K562 (cell line): ENCODE measurements at regions not wholly inside any gene's neighbourhood (a gene's known extent, or its start where the extent isn't known, plus 50 kb on each side); places are given as distances from the start of the nearest gene placed in this dataset.

Source experiments
- ATAC-seq: fragments of 200-7000 bp; cut with Tn5 transposase; 3 replicates; pipeline ENCODE4 v1.9.1; 2020; ENCODE audit warnings: moderate library complexity
- BruUV-seq: library from RNA; stranded (reverse); fragments of 400-500 nt; replicated peaks from 2 replicates; lab custom pipeline; 2021; lab: Mats Ljungman, UMichigan
- CTCF ChIA-PET: fragments of 300-600 bp; formaldehyde crosslinking; extraction: SDS; loops from one replicate; lab custom pipeline; 2021; ENCODE audit warnings: low intra/inter-chr PET ratio; lab: Yijun Ruan, JAX
- POLR2A ChIA-PET: fragments of 300-600, 350-650 bp; sonication (Branson Sonifier 250); formaldehyde crosslinking; extraction: SDS; loops from one replicate; lab custom pipeline; 2021; ENCODE audit warnings: antibody characterized with exemption, inconsistent platforms; lab: Yijun Ruan, JAX
- DNase-seq, 4 experiments: peaks; one replicate each; pipeline versions ENCODE4 v3.0.0 to v3.0.0-alpha.2; 2011 to 2018; ENCODE audit warnings: low spot score in 3 of 4, mixed read lengths in 3 of 4; ENCODE audit errors: extremely low read depth in 1 of 4
- FAIRE-seq: peaks from 2 replicates; lab custom pipeline; 2011; peaks lifted over from hg19 to GRCh38; lab: Jason Lieb, UNC
- H2AFZ ChIP-seq: 2 replicates; pipeline ENCODE4 v1.6.0; 2011; ENCODE audit warnings: low read depth, low read length, control low read depth, inconsistent platforms
- H3K27ac ChIP-seq: fragments of 200-600 bp; 3 replicates; pipeline ENCODE4 v1.8.0; 2011; ENCODE audit warnings: low read depth, mild to moderate bottlenecking, control low read depth, inconsistent platforms, low read length, moderate library complexity, mixed read lengths; ENCODE audit errors: extremely low read depth
- H3K27me3 ChIP-seq, 2 experiments: fragments of 300-600 bp in 1 of 2; 2 replicates in 1 of 2; 3 replicates in 1 of 2; pipeline versions ENCODE4 v1.6.0 to v1.8.0; 2011; ENCODE audit warnings: inconsistent platforms in 2 of 2, low read length in 2 of 2, mild to moderate bottlenecking in 1 of 2, mixed read lengths in 1 of 2, moderate library complexity in 1 of 2; ENCODE audit not compliant: control insufficient read depth in 2 of 2, insufficient read depth in 2 of 2
- H3K36me3 ChIP-seq: fragments of 300-600 bp; 3 replicates; pipeline ENCODE4 v1.8.0; 2011; ENCODE audit warnings: mild to moderate bottlenecking, low read length, inconsistent platforms; ENCODE audit not compliant: control insufficient read depth, insufficient read depth
- H3K4me1 ChIP-seq, 2 experiments: fragments of 200-600 bp in 1 of 2; replicated peaks in 1 of 2; 2 replicates in 1 of 2; 3 replicates in 1 of 2; pipeline versions ENCODE4 v1.5.1 to v1.8.0; 2011; ENCODE audit warnings: inconsistent platforms in 2 of 2, low read length in 2 of 2, mild to moderate bottlenecking in 1 of 2, mixed read lengths in 1 of 2, moderate library complexity in 1 of 2; ENCODE audit not compliant: control insufficient read depth in 2 of 2, insufficient read depth in 2 of 2
- H3K4me2 ChIP-seq: 2 replicates; pipeline ENCODE4 v1.6.1; 2011; ENCODE audit warnings: low read length, control low read depth, inconsistent platforms, mixed read lengths; ENCODE audit not compliant: insufficient read depth
- H3K4me3 ChIP-seq: fragments of 200-600 bp; sonication (generic), shearing (Covaris generic); 2 replicates; pipeline ENCODE4 v1.5.1; 2016; ENCODE audit warnings: control low read depth, inconsistent platforms
- H3K79me2 ChIP-seq: fragments of 200-600 bp; 3 replicates; pipeline ENCODE4 v1.8.0; 2011; ENCODE audit warnings: low read length, inconsistent platforms; ENCODE audit not compliant: control insufficient read depth, insufficient read depth
- H3K9ac ChIP-seq, 2 experiments: 2 replicates each; pipeline versions ENCODE4 v1.6.0 to v1.6.1; 2011; ENCODE audit warnings: low read depth in 2 of 2, low read length in 2 of 2, control low read depth in 1 of 2, inconsistent platforms in 1 of 2, mild to moderate bottlenecking in 1 of 2, mixed read lengths in 1 of 2; ENCODE audit not compliant: insufficient read depth in 1 of 2
- H3K9me1 ChIP-seq: one replicate; pipeline ENCODE4 v1.6.0; 2011; ENCODE audit warnings: inconsistent platforms, mild to moderate bottlenecking, low read length, moderate library complexity; ENCODE audit not compliant: control insufficient read depth, insufficient read depth
- H3K9me3 ChIP-seq: replicated peaks from 2 replicates; pipeline ENCODE4 v1.5.1; 2011; ENCODE audit warnings: low read depth, low read length, inconsistent platforms; ENCODE audit not compliant: control insufficient read depth, insufficient read depth
- H4K20me1 ChIP-seq: replicated peaks from 2 replicates; pipeline ENCODE4 v1.6.1; 2011; ENCODE audit warnings: low read length, inconsistent platforms, mixed read lengths; ENCODE audit not compliant: control insufficient read depth, insufficient read depth
- BCOR ChIP-seq: fragments of 450-650 bp; IDR thresholded peaks from 2 replicates; pipeline ENCODE4 v1.6.1; 2016
- DDX20 ChIP-seq: fragments of 450-650 bp; IDR thresholded peaks from 2 replicates; pipeline ENCODE4 v1.6.1; 2016; ENCODE audit warnings: missing genetic modification characterization, low read depth, mild to moderate bottlenecking, missing compliant biosample characterization, moderate library complexity
- ESRRB ChIP-seq: fragments of 250-450 bp; sonication (Bioruptor Pico); IDR thresholded peaks from 2 replicates; pipeline ENCODE4 v1.5.0; 2020; ENCODE audit warnings: mild to moderate bottlenecking, moderate library complexity, borderline replicate concordance
- FOXK1 ChIP-seq: sonication (generic); formaldehyde crosslinking; IDR thresholded peaks from 2 replicates; pipeline ENCODE4 v1.8.0; 2022; ENCODE audit warnings: missing genetic modification reagents, mild to moderate bottlenecking, borderline replicate concordance
- HLTF ChIP-seq: fragments of 450-650 bp; IDR thresholded peaks from 2 replicates; pipeline ENCODE4 v1.6.1; 2016
- MCM2 ChIP-seq: fragments of 450-650 bp; IDR thresholded peaks from 2 replicates; pipeline ENCODE4 v1.6.1; 2017; ENCODE audit warnings: low read depth, mild to moderate bottlenecking
- RBM22 ChIP-seq: fragments of 200-400 bp; formaldehyde crosslinking; IDR thresholded peaks from 2 replicates; pipeline ENCODE4 v1.6.1; 2018; ENCODE audit warnings: low read length, low read depth; ENCODE audit not compliant: poor library complexity, severe bottlenecking
- TCF7L2 ChIP-seq: fragments of 150-350 bp; IDR thresholded peaks from 2 replicates; pipeline ENCODE4 v1.6.1; 2016; ENCODE audit warnings: low read depth, mild to moderate bottlenecking, low read length, moderate library complexity
- ZNF75A ChIP-seq: fragments of 450-650 bp; formaldehyde crosslinking; IDR thresholded peaks from 2 replicates; pipeline ENCODE4 v1.4.0; 2020; ENCODE audit warnings: mild to moderate bottlenecking
- WGBS: fragments of 100-300 bp; shearing (Covaris generic); methylation state at CpG from one replicate; pipeline ENCODE4 v1.1.6; 2016; ENCODE audit warnings: low coverage, mixed read lengths; ENCODE audit not compliant: insufficient coverage; ENCODE audit errors: missing lambda C conversion rate; 5-methylcytosine and 5-hydroxymethylcytosine counted together
- in situ Hi-C: fragments of 300-500 bp; cut with MboI; formaldehyde crosslinking; loops from 4 replicates; pipeline ENCODE4 v1.15.0; 2018; ENCODE audit warnings: inconsistent platforms, mixed read lengths
- intact Hi-C: fragments of 100-400 bp; cut with micrococcal nuclease; formaldehyde crosslinking; loops from 2 replicates; pipeline ENCODE4 v1.14.2; 2022
- TF ChIP-seq, protein P1 (sequence below): IDR thresholded peaks from 3 replicates; pipeline ENCODE4 v1.6.1; 2011; ENCODE audit warnings: borderline replicate concordance, mild to moderate bottlenecking; ENCODE audit not compliant: insufficient read length, insufficient read depth
- TF ChIP-seq, protein P2 (sequence below), 2 experiments: IDR thresholded peaks in 1 of 2; conservative IDR thresholded peaks in 1 of 2; 2 replicates each; pipeline ENCODE4 v1.6.1; 2016; ENCODE audit warnings: low read depth in 2 of 2, mild to moderate bottlenecking in 1 of 2, missing compliant biosample characterization in 1 of 2, missing genetic modification characterization in 1 of 2, moderate library complexity in 1 of 2
- TF ChIP-seq, protein P3 (sequence below): fragments of 450-650 bp; formaldehyde crosslinking; IDR thresholded peaks from 2 replicates; pipeline ENCODE4 v1.4.0; 2020; ENCODE audit warnings: mild to moderate bottlenecking, moderate library complexity
- TF ChIP-seq, protein P4 (sequence below), 3 experiments: fragments of 200-800 bp in 1 of 3; fragments of 250-450 bp in 1 of 3; fragments of 450-650 bp in 1 of 3; sonication (Bioruptor Pico) in 1 of 3; sonication (Bioruptor generic) in 1 of 3; formaldehyde crosslinking in 1 of 3; IDR thresholded peaks; 2 replicates each; pipeline versions ENCODE4 v1.6.1 to v1.8.0; 2016 to 2022; ENCODE audit warnings: mild to moderate bottlenecking in 2 of 3, missing genetic modification characterization in 2 of 3, missing compliant biosample characterization in 1 of 3, moderate library complexity in 1 of 3

DNA sequence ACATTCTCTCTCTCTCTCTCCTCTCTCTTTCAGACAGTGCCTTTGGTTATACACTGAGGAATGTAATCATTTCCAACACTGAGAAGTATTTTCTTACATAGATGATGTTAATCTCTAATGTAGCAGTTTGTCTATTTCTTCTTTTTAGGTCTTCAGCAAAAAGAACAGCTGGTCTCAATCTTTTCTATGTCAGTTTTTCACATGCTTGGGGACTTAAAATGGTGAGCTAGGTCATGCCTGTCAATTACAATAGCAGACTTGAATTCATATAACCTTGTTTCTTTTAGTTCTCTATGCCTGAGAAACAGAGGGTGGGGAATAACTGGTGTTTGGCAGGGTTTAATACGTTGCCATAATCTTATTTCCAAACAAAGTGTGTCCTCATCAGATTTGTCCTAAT is 786.2 kb downstream of the SQOR start:
- no peaks in the 10 kb centered on the region for H3K27me3 ChIP-seq
- no peak overlapping the region for H3K27ac ChIP-seq
- no peak overlapping the region for H3K9ac ChIP-seq
- 0% methylated on average over 1 of the region's 1 CpG for WGBS
- DNase-seq = no peak
- H3K4me2 ChIP-seq = no peak overlapping the region
- H2AFZ ChIP-seq = no peak overlapping the region
- H3K36me3 ChIP-seq = no peaks in the 10 kb centered on the region
- TF ChIP-seq, protein P1, sequence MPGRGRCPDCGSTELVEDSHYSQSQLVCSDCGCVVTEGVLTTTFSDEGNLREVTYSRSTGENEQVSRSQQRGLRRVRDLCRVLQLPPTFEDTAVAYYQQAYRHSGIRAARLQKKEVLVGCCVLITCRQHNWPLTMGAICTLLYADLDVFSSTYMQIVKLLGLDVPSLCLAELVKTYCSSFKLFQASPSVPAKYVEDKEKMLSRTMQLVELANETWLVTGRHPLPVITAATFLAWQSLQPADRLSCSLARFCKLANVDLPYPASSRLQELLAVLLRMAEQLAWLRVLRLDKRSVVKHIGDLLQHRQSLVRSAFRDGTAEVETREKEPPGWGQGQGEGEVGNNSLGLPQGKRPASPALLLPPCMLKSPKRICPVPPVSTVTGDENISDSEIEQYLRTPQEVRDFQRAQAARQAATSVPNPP = no peak
- TF ChIP-seq BCOR (no peak), ESRRB (CRISPR knock-in tag) (no peak), FOXK1 (CRISPR knock-in tag) (no peak), RBM22 (no peak), MCM2 (no peak), ZNF75A (no peak), TCF7L2 (no peak), DDX20 (tag) (no peak), HLTF (no peak)
- TF ChIP-seq, protein P2, sequence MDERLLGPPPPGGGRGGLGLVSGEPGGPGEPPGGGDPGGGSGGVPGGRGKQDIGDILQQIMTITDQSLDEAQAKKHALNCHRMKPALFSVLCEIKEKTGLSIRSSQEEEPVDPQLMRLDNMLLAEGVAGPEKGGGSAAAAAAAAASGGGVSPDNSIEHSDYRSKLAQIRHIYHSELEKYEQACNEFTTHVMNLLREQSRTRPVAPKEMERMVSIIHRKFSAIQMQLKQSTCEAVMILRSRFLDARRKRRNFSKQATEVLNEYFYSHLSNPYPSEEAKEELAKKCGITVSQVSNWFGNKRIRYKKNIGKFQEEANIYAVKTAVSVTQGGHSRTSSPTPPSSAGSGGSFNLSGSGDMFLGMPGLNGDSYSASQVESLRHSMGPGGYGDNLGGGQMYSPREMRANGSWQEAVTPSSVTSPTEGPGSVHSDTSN (CRISPR knock-in tag; IDR thresholded peaks at IDR 0.05; ENCODE audit: low read depth) = no peak
- TF ChIP-seq, protein P2 (tag; conservative IDR thresholded peaks at IDR 0.05; ENCODE audit: low read depth) = no peak
- TF ChIP-seq, protein P3, sequence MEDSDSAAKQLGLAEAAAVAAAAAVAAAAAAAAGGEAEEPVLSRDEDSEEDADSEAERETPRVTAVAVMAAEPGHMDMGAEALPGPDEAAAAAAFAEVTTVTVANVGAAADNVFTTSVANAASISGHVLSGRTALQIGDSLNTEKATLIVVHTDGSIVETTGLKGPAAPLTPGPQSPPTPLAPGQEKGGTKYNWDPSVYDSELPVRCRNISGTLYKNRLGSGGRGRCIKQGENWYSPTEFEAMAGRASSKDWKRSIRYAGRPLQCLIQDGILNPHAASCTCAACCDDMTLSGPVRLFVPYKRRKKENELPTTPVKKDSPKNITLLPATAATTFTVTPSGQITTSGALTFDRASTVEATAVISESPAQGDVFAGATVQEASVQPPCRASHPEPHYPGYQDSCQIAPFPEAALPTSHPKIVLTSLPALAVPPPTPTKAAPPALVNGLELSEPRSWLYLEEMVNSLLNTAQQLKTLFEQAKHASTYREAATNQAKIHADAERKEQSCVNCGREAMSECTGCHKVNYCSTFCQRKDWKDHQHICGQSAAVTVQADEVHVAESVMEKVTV (CRISPR knock-in tag) = no peak
- TF ChIP-seq, protein P4, sequence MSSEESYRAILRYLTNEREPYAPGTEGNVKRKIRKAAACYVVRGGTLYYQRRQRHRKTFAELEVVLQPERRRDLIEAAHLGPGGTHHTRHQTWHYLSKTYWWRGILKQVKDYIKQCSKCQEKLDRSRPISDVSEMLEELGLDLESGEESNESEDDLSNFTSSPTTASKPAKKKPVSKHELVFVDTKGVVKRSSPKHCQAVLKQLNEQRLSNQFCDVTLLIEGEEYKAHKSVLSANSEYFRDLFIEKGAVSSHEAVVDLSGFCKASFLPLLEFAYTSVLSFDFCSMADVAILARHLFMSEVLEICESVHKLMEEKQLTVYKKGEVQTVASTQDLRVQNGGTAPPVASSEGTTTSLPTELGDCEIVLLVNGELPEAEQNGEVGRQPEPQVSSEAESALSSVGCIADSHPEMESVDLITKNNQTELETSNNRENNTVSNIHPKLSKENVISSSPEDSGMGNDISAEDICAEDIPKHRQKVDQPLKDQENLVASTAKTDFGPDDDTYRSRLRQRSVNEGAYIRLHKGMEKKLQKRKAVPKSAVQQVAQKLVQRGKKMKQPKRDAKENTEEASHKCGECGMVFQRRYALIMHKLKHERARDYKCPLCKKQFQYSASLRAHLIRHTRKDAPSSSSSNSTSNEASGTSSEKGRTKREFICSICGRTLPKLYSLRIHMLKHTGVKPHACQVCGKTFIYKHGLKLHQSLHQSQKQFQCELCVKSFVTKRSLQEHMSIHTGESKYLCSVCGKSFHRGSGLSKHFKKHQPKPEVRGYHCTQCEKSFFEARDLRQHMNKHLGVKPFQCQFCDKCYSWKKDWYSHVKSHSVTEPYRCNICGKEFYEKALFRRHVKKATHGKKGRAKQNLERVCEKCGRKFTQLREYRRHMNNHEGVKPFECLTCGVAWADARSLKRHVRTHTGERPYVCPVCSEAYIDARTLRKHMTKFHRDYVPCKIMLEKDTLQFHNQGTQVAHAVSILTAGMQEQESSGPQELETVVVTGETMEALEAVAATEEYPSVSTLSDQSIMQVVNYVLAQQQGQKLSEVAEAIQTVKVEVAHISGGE (CRISPR knock-in tag; IDR thresholded peaks at IDR 0.05) = no peak
- TF ChIP-seq, all 486 proteins: peak for 0
- Histone ChIP-seq H3K9me1 (no peaks in the 10 kb centered on the region), H3K4me3 (no peak overlapping the region), H4K20me1 (no peaks in the 10 kb centered on the region), H3K4me1 (no peaks in the 10 kb centered on the region), H3K9me3 (no peaks in the 10 kb centered on the region), H3K79me2 (no peaks in the 10 kb centered on the region)
- ATAC-seq (no peak), FAIRE-seq (no peak)
- in situ Hi-C loops (no loop called here), intact Hi-C loops (no loop called here)
- POLR2A ChIA-PET = no interaction called here
- CTCF ChIA-PET = no interaction called here
- no TSS peak for BruUV-seq
